ENCODE measurements at regions not wholly inside any gene's neighbourhood (a gene's known extent, or its start where the extent isn't known, plus 50 kb on each side); places are given as distances from the start of the nearest gene placed in this dataset.

GRCh38 chr18:34611904-34612303 lies 98.2 kb upstream of the DTNA start:
- no peak overlapping the region for H2BK5ac ChIP-seq (ENCODE audit: low read depth, low read length)
- no peaks in the 10 kb centered on the region for H3K23me2 ChIP-seq (ENCODE audit: low read depth, low read length)
- ChIA-PET POLR2A (ENCODE audit: partially characterized antibody) (no interaction called here), CTCF (ENCODE audit: partially characterized antibody) (interaction anchor here (0.9 to 1.8 kb wide), 3 partner anchors 12 to 50 kb away, joined by 4 read pairs; no protein-coding TSS in a partner anchor)
- no peak overlapping the region for H3K18ac ChIP-seq (ENCODE audit: extremely low read depth, low read length)
- H3K27me3 ChIP-seq (replicated peaks in 1 of 4; ENCODE audit: control insufficient read depth in 3 of 4, extremely low read depth in 1 of 4, insufficient read depth in 3 of 4, low read length in 3 of 4): no peaks in the 10 kb centered on the region
- no peak overlapping the region for H3K14ac ChIP-seq (ENCODE audit: insufficient read length)
- 94% methylated on average over 10 of the region's 10 CpGs; no CpG with 5 or more reads in 1 of the 2 experiments for WGBS, 2 experiments (ENCODE audit: extremely low coverage in 1 of 2, insufficient coverage in 1 of 2, insufficient read length in 1 of 2, insufficient replicate concordance in 2 of 2, low coverage in 1 of 2, low lambda C conversion rate in 2 of 2, missing lambda C conversion rate in 1 of 2)
- no peak overlapping the region for H3K4me2 ChIP-seq (ENCODE audit: insufficient read depth in 1 of 2, low read depth in 2 of 2, low read length in 2 of 2)
- no peak overlapping the region for H3K23ac ChIP-seq (ENCODE audit: insufficient read length)
- no peak overlapping the region for H2BK20ac ChIP-seq (ENCODE audit: low read length)
- H2BK120ac ChIP-seq (replicated peaks; ENCODE audit: low read depth, low read length): no peak overlapping the region
- no peak overlapping the region for H3K4ac ChIP-seq (replicated peaks; ENCODE audit: insufficient read length, low read depth, low read length)
- FAIRE-seq (no peak), DNase-seq (ENCODE audit: low read depth in 1 of 2, low spot score in 2 of 2) (no peak)
- no peak overlapping the region for H3K4me3 ChIP-seq (ENCODE audit: extremely low read depth in 1 of 4, insufficient read depth in 2 of 4, low read depth in 3 of 4, low read length in 4 of 4)
- H4K8ac ChIP-seq (ENCODE audit: extremely low read depth, insufficient read depth, low read length): peak overlapping the region; percentile 14; the same call in 1 of the 2 replicates
- no peaks in the 10 kb centered on the region for H3K36me3 ChIP-seq (ENCODE audit: control insufficient read depth in 2 of 4, insufficient read depth in 4 of 4, low read length in 3 of 4)
- no peak overlapping the region for H3K56ac ChIP-seq (replicated peaks; ENCODE audit: insufficient read length, low read depth, low read length)
- no peaks in the 10 kb centered on the region for H3K79me2 ChIP-seq (ENCODE audit: control insufficient read depth in 1 of 2, insufficient read depth in 2 of 2, low read length in 2 of 2)
- no peak overlapping the region for H2BK15ac ChIP-seq (ENCODE audit: low read length)
- H4K20me1 ChIP-seq (replicated peaks in 1 of 2; ENCODE audit: control insufficient read depth in 1 of 2, insufficient read depth in 2 of 2, low read length in 2 of 2): no peaks in the 10 kb centered on the region
- H3K9ac ChIP-seq (replicated peaks in 1 of 4; ENCODE audit: extremely low read depth in 1 of 4, low read depth in 3 of 4, low read length in 3 of 4): no peak overlapping the region
- H4K91ac ChIP-seq (replicated peaks; ENCODE audit: insufficient read length, low read length): no peak overlapping the region
- no peaks in the 10 kb centered on the region for H3K4me1 ChIP-seq (replicated peaks in 1 of 4; ENCODE audit: control insufficient read depth in 3 of 4, insufficient read depth in 4 of 4, low read length in 3 of 4)
- no peak overlapping the region for H4K5ac ChIP-seq (ENCODE audit: insufficient read length, low read depth, low read length)
- H3K9me3 ChIP-seq (ENCODE audit: insufficient read depth in 2 of 2, low read depth in 1 of 2, low read length in 1 of 2): peaks cover 0 to 5% of the 10 kb centered on the region in 2 experiments; a peak in 1 of 4 replicates
- H2AFZ ChIP-seq (ENCODE audit: low read length): no peak overlapping the region
- H2AK5ac ChIP-seq (ENCODE audit: low read depth, low read length): no peak overlapping the region
- no peak overlapping the region for H3K27ac ChIP-seq (ENCODE audit: low read depth, low read length)
- no peaks in the 10 kb centered on the region for H3K79me1 ChIP-seq (ENCODE audit: low read depth, low read length)
- H2BK12ac ChIP-seq (ENCODE audit: low read depth, low read length): no peak overlapping the region
- TF ChIP-seq SUZ12 (IDR thresholded peaks at IDR 0.05; ENCODE audit: low read length) (no peak), ASH2L (IDR thresholded peaks at IDR 0.05; ENCODE audit: low read length) (no peak), YY1 (IDR thresholded peaks at IDR 0.05; ENCODE audit: low read depth, low read length) (no peak), USF2 (IDR thresholded peaks at IDR 0.05; ENCODE audit: low read length) (no peak), HDAC2 (IDR thresholded peaks at IDR 0.05; ENCODE audit: borderline replicate concordance in 1 of 2, low read depth in 2 of 2, low read length in 2 of 2) (no peak), SRF (IDR thresholded peaks at IDR 0.05; ENCODE audit: low read depth, low read length) (no peak), KDM4A (IDR thresholded peaks at IDR 0.05; ENCODE audit: low read depth, low read length, severe bottlenecking) (no peak), FOSL1 (IDR thresholded peaks at IDR 0.05; ENCODE audit: insufficient read depth, low read depth, low read length) (no peak), EP300 (IDR thresholded peaks at IDR 0.05; ENCODE audit: borderline replicate concordance in 1 of 2, low read depth in 2 of 2, low read length in 2 of 2) (no peak)
